Fibroblast of pulmonary artery (primary cell): ENCODE measurements at regions not wholly inside any gene's neighbourhood (a gene's known extent, or its start where the extent isn't known, plus 50 kb on each side); places are given as distances from the start of the nearest gene placed in this dataset.

Experiments
- DNase-seq: peaks from one replicate; pipeline ENCODE4 v3.0.0-alpha.2; 2010; ENCODE audit warnings: low read depth
- H3K4me3 ChIP-seq: replicated peaks from 2 replicates; pipeline ENCODE4 v1.5.1; 2011; ENCODE audit warnings: low read depth, mild to moderate bottlenecking, control low read depth, low read length, moderate library complexity
- TF ChIP-seq, protein P1 (sequence below): IDR thresholded peaks from 2 replicates; pipeline ENCODE4 v1.5.1; 2011; ENCODE audit warnings: mild to moderate bottlenecking, control low read depth, low read length, inconsistent platforms; ENCODE audit errors: missing control alignments

DNA sequence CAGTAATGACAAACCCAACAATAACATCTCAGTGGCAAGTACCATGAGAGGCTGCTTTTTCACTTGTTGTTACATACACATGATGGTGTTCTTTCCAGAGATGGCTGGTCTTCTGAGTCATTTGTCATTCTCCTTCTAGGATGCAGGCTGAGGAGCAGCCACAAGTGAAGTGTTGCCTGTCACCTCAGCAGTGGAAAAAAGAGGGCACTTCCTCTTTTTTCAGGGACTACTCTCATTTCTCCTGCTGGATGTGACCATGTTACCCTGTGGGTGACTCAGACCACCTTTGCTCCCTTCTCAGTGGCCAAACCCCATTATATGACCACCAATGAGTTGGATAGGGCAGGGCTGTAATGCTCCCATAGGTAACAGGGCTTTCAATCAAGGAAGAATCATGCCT is 587.0 kb upstream of the ADAMTS16 start:
- TF ChIP-seq, protein P1, sequence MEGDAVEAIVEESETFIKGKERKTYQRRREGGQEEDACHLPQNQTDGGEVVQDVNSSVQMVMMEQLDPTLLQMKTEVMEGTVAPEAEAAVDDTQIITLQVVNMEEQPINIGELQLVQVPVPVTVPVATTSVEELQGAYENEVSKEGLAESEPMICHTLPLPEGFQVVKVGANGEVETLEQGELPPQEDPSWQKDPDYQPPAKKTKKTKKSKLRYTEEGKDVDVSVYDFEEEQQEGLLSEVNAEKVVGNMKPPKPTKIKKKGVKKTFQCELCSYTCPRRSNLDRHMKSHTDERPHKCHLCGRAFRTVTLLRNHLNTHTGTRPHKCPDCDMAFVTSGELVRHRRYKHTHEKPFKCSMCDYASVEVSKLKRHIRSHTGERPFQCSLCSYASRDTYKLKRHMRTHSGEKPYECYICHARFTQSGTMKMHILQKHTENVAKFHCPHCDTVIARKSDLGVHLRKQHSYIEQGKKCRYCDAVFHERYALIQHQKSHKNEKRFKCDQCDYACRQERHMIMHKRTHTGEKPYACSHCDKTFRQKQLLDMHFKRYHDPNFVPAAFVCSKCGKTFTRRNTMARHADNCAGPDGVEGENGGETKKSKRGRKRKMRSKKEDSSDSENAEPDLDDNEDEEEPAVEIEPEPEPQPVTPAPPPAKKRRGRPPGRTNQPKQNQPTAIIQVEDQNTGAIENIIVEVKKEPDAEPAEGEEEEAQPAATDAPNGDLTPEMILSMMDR = no peak
- DNase-seq = no peak
- H3K4me3 ChIP-seq = no peak overlapping the region

DNA sequence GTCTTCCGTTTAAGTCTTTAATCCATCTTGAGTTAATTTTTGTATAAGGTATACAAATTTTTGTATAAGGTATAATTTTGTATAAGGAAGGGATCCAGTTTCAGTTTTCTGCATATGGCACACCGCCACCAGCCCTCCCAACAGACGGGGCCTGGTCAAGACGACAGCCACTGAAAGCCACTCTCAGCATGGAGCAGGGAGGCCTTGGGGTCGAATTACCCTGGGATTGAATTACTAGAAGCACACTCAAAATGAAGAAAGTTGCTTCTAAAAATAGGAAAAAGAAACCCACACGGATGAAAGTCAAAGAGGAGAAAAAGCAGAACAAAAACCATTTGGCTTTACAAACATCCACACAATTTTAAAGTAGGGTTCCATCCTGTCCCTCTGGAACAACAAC is 586.2 kb upstream of the ADAMTS16 start:
- no peak for DNase-seq
- TF ChIP-seq, protein P1 = no peak
- H3K4me3 ChIP-seq = no peak overlapping the region

DNA sequence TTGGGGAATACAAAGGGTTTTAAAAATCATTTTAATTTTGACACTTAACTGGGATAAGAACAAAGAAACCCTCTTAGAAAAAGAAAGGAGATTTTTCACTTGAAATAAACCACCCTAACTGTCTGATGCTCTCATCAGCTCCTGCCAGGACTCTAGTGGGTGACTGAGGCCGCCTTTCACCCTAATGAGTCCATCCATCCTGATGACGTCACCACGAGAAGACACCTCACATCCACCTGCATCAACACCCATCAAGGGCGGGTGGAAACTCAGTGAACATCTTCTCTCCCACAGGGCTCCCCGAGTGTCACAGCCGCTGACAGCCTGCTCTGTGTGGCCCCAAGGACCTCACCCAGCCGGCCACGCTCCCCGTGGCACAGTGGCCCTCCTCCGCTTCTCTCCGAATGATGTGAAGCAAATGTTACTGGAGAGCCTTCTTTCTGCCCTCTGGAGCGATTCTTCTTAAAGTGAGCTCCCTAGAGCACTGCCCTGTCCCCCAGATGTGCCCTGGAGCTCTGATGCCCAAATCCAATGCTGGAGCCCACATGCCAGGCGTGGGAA is 584.3 kb upstream of the ADAMTS16 start:
- H3K4me3 ChIP-seq = no peak overlapping the region
- TF ChIP-seq, protein P1 = no peak

DNA sequence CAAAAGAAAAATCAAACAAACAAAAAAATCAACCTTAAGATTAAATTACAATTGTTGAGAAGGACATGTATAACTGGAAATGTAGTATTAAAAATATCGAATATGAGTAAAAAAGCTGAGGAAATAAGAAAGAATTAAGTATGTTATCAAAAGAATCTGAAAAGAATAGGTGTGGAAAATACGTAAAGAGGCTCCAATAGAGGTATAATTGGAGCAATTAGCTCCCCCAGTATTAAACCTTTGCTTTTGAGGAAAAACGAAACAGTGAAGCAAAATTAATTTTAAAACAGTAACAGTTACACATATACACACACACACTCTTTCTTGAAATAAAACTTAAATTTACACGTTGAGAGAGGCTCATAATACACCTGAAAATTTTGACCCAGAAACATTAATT is 578.7 kb upstream of the ADAMTS16 start:
- TF ChIP-seq, protein P1 = no peak
- DNase-seq = no peak

More for the DNA sequence above, 584.3 kb upstream of the ADAMTS16 start:
- no peak for DNase-seq

DNA sequence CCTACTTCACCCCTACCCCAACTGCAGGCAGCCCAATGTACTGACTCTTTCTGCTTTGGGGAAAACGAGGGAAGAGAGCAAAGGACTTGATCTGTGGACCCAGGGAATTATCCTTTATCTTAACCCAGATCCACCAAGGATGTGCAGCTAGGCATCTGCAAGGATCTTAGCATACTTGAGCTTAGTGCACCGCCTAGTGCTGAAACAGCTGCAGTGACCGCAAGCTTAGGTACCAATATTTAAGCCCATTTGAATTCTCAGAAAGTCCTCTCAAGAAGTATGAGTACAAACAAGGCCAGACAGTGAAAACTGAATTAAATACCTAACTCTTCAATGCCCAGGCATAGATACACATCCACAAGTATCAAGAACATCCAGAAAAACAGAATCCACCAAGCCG is 576.7 kb upstream of the ADAMTS16 start:
- H3K4me3 ChIP-seq = no peak overlapping the region
- DNase-seq = peak; percentile 4
- TF ChIP-seq, protein P1 = no peak

More for the DNA sequence above, 578.7 kb upstream of the ADAMTS16 start:
- no peak overlapping the region for H3K4me3 ChIP-seq

DNA sequence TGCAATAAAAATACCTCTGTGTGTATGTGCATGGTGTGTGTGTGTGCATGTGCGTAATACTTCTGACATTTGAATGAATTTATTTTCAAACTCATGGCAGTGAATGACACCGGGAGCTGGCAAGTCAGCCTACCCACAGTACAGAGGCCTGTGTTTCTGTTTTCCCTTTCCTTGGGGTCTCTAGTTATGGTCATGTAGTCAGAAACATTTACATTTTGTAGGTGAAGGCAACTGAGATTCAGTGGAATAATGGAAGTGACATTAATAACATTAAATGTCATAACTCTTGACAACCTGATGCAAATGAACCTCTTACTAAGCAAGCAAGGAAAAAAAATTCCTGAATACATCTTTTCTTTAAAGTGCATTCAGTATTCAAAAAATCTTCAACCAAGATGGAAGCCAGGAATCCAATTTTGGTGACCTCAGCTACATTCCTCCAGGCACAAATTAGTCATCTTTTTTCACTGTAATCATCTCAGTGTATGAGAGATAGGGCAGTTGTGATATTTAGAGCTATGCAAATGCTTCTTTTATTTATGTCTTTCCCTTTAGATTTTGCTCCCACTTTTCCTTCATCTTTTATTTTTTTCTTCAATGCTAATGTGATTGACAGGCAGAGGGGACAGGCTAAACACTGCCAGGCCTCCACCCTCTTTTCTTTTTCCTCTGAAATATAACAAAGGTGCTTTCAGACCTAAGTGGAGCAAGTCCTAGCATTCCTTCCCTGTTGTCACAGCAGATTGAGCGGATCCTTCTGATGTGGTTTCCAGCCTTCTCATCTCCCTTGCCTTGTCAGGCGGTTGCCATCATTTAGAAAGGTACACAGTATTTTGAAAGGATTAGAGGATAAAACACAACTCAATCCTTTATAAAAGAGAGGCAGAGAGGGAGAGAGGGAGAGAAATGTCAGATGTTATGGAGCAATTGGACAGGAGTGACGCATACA is 569.8 kb upstream of the ADAMTS16 start:
- no peak overlapping the region for H3K4me3 ChIP-seq
- DNase-seq = no peak
- TF ChIP-seq, protein P1 = no peak
